Activated naive CD8-positive, alpha-beta T cell treated with anti-CD3 and anti-CD28 coated beads, Interleukin-2, amount 50 U/mL, for 24 hours (primary cell): ENCODE measurements at regions not wholly inside any gene's neighbourhood (a gene's known extent, or its start where the extent isn't known, plus 50 kb on each side); places are given as distances from the start of the nearest gene placed in this dataset.

Experiments used
- ATAC-seq: fragments of 150-1000 bp; cut with Tn5 transposase; one replicate; pipeline ENCODE4 v1.10.0; 2021
- DNase-seq: peaks from one replicate; pipeline ENCODE4 v3.0.0; 2021
- H3K27ac Mint-ChIP-seq: one replicate; pipeline ENCODE4 v1.8.0; 2021; ENCODE audit warnings: mild to moderate bottlenecking, mixed read lengths
- H3K27me3 Mint-ChIP-seq: one replicate; pipeline ENCODE4 v1.8.0; 2021; ENCODE audit warnings: mixed read lengths
- H3K36me3 Mint-ChIP-seq: one replicate; pipeline ENCODE4 v1.8.0; 2021; ENCODE audit warnings: low read depth, mixed read lengths
- H3K4me1 Mint-ChIP-seq: one replicate; pipeline ENCODE4 v1.8.0; 2021; ENCODE audit warnings: mixed read lengths
- H3K4me3 Mint-ChIP-seq: one replicate; pipeline ENCODE4 v1.8.0; 2021; ENCODE audit warnings: mild to moderate bottlenecking, moderate library complexity, mixed read lengths
- H3K9me3 Mint-ChIP-seq: one replicate; pipeline ENCODE4 v1.8.0; 2021; ENCODE audit warnings: mixed read lengths

DNA sequence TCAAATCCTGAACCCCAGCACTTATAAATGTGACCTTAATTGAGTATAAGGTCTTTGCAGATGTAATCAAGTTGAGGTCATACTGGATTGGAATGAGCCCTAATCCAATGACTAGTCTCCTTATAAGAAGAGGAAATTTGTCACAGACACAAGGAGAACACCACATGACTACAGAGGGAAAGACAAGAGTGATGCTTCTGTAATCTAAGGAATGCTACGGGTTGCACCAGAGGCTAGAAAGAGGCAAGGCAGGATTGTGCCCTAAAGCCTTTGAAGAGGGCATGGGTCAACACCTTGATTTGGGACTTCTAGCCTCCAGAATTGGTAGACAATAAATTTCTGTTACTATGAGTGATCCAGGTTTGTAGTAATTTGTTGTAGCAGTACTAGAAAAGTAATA is 135.0 kb downstream of the FOXG1 start:
- Mint-ChIP-seq H3K4me3 (no peak overlapping the region), H3K36me3 (no peaks in the 10 kb centered on the region), H3K4me1 (no peaks in the 10 kb centered on the region), H3K27ac (no peak overlapping the region), H3K27me3 (no peaks in the 10 kb centered on the region), H3K9me3 (no peaks in the 10 kb centered on the region)
- DNase-seq, result no peak
- no peak for ATAC-seq

DNA sequence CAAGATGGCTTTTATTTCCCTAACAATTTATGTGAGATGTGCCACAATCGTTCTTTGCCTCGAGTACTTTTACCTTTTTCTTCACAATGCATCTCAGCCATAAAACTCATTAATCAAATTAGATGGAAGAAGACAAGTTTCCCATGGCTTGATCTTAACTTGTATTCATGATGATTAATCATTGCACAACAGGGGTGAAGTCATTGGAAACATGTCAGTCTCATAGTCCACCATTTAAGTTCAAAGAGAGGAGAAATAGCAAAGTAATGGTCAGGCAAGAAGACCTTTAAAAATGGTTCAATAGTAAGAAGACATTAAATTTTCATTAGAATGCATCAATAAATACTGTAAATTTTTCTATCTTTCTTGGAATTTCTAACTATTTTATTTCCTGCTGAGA is 136.3 kb downstream of the FOXG1 start:
- Mint-ChIP-seq H3K4me1 (no peaks in the 10 kb centered on the region), H3K36me3 (no peaks in the 10 kb centered on the region), H3K27ac (no peak overlapping the region), H3K27me3 (no peaks in the 10 kb centered on the region), H3K4me3 (no peak overlapping the region), H3K9me3 (peaks cover 4% of the 10 kb centered on the region)
- DNase-seq, result no peak
- ATAC-seq, result no peak

DNA sequence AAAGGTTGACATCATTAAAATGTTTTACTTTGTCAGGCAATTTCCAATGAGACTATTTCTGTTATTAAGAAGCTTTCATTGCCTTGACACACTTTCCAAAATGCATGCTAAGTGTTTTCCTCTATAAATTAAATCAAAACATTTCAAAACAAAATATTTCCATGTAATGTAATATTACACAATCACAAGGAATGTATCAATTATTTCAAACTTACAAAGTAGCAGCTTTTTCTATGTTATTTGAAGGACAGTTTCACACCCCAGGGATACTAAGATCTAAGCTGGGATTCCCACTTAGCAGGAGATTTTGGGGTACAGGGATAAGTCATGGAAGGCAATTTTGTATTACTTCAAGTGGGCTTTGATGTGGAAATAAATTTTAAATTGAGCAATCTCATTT is 144.9 kb downstream of the FOXG1 start:
- no peaks in the 10 kb centered on the region for H3K27me3 Mint-ChIP-seq
- ATAC-seq (no peak), DNase-seq (no peak)
- H3K4me3 Mint-ChIP-seq, result no peak overlapping the region
- H3K36me3 Mint-ChIP-seq, result no peaks in the 10 kb centered on the region
- H3K9me3 Mint-ChIP-seq, result peaks cover 18% of the 10 kb centered on the region
- no peaks in the 10 kb centered on the region for H3K4me1 Mint-ChIP-seq
- H3K27ac Mint-ChIP-seq, result no peak overlapping the region

DNA sequence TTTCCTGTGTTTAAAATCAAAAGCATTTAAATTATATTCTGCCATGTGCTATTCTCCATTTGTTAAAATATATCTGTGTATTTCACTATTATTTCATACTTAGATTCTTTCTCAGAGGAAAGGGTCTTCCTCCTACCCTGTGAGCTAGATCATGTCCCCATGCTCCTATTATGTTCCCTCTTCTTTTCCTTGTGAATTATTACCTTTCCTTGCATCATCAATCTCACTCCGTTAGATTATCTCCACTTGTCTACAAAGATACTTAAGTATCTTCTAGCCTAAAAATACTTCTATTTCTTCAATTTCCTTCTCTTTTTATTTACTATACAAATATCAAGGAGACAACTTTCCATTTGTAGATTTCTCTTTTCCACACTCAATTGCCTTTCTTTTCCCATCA is 146.5 kb downstream of the FOXG1 start:
- DNase-seq (no peak), ATAC-seq (no peak)
- Mint-ChIP-seq H3K27me3 (no peaks in the 10 kb centered on the region), H3K4me3 (no peak overlapping the region), H3K9me3 (peaks cover 17% of the 10 kb centered on the region), H3K27ac (no peak overlapping the region), H3K4me1 (no peaks in the 10 kb centered on the region), H3K36me3 (no peaks in the 10 kb centered on the region)

DNA sequence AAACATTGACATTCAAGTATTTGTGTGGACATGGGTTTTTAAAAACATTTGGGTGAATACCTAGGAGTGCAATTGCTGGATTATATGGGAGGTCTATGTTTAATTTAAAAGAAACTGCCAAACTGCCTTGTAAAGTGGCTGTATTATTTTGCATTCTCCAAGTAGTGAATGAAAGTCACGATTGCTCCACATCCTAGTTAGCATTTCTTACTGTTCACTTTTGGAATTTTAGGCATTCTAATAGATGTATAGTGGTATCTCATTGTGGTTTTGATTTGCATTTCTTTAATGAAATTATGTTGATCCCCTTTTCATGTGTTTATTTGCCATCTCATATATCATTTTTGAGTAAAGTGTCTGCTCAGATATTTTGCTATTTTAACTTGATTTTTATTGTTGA is 159.5 kb downstream of the FOXG1 start:
- Mint-ChIP-seq H3K36me3 (no peaks in the 10 kb centered on the region), H3K4me1 (no peaks in the 10 kb centered on the region), H3K9me3 (peaks cover 14% of the 10 kb centered on the region), H3K27ac (no peak overlapping the region), H3K27me3 (no peaks in the 10 kb centered on the region), H3K4me3 (no peak overlapping the region)
- ATAC-seq (no peak), DNase-seq (no peak)

DNA sequence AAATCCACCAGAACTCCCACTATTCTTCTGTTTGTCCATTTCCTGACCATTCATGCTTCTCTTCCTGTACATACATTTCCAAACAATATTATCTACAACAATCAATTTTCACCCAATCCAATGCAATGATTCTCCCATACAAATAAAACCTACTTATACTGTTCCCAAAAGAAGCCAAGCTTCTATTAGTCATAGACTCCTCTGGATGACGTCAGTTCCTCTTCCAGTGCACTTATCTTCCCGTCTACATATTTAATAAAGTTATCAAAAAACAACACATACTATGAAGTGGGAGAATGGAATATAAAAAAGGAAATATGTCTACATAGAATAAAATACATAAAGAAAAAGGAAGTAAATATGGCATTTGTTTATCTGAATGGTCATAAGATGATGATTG is 165.4 kb downstream of the FOXG1 start:
- Mint-ChIP-seq H3K36me3 (no peaks in the 10 kb centered on the region), H3K27me3 (no peaks in the 10 kb centered on the region)

DNA sequence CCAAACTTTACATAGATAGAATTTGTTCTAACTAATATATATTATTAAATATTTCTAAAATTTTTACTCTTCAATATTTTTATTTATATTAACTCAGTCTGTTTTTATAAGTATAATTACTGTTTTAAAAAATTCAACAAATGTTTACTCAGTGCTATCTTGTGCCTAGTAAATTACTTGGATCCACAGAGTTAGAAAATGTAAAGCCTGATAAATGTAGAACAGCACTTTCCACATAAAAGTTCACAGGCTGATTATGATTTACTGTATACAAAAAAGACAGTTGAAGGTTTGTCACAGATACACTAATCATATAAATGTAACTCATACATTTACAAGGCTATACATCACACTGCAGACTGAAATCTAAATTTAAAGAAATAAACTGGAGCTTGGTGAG is 170.0 kb downstream of the FOXG1 start:
- no peaks in the 10 kb centered on the region for H3K4me1 Mint-ChIP-seq
- no peaks in the 10 kb centered on the region for H3K27me3 Mint-ChIP-seq
- H3K9me3 Mint-ChIP-seq, result peaks cover 23% of the 10 kb centered on the region
- H3K4me3 Mint-ChIP-seq, result no peak overlapping the region
- DNase-seq, result no peak
- H3K27ac Mint-ChIP-seq, result no peak overlapping the region
- no peak for ATAC-seq
- H3K36me3 Mint-ChIP-seq, result no peaks in the 10 kb centered on the region

More for the DNA sequence above, 165.4 kb downstream of the FOXG1 start:
- DNase-seq, result no peak
- Mint-ChIP-seq H3K4me1 (no peaks in the 10 kb centered on the region), H3K9me3 (peaks cover 26% of the 10 kb centered on the region), H3K27ac (no peak overlapping the region), H3K4me3 (no peak overlapping the region)
- ATAC-seq, result no peak

DNA sequence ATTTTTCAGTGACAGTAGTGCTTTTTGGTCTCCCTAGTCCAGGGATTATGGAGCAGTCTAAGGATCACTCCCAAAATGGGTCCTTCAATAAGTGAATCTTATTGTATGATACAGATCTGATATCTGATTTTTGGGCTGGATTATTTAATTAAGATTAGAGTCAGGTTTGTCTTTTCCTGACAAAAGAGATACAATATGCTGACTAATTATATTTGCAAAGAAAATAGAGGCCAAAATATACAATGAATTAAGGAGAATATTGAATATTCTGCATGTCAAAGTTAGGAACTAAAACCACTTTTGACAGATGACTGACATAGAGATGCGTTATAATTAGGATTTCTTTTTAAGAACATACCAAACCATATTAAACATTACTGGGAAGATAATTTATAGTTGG is 175.2 kb downstream of the FOXG1 start:
- no peak overlapping the region for H3K4me3 Mint-ChIP-seq
- no peak for DNase-seq
- no peak overlapping the region for H3K27ac Mint-ChIP-seq
- H3K9me3 Mint-ChIP-seq, result peaks cover 19% of the 10 kb centered on the region
- ATAC-seq, result no peak
- no peaks in the 10 kb centered on the region for H3K4me1 Mint-ChIP-seq
- no peaks in the 10 kb centered on the region for H3K36me3 Mint-ChIP-seq
- no peaks in the 10 kb centered on the region for H3K27me3 Mint-ChIP-seq

DNA sequence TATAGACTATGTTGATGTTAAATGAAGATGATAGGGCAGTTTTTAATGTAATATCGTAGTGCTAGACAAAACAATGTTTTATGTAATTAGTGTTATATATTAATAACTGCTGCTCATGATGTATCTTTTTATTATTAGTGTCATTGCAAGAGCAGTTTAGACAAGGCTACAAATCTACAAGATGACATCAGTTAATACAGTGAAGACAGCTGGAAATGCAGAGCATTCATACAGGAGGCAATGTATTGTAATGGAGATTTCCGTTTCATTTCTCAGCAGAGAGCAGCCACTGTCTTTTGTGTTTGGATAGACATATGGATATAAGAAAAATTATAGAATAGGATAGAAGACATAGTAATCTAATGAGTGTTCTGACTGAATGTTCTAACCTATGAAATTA is 178.0 kb downstream of the FOXG1 start:
- DNase-seq (no peak), ATAC-seq (no peak)
- Mint-ChIP-seq H3K9me3 (peaks cover 26% of the 10 kb centered on the region), H3K4me3 (no peak overlapping the region), H3K4me1 (no peaks in the 10 kb centered on the region), H3K36me3 (no peaks in the 10 kb centered on the region), H3K27ac (no peak overlapping the region), H3K27me3 (no peaks in the 10 kb centered on the region)

DNA sequence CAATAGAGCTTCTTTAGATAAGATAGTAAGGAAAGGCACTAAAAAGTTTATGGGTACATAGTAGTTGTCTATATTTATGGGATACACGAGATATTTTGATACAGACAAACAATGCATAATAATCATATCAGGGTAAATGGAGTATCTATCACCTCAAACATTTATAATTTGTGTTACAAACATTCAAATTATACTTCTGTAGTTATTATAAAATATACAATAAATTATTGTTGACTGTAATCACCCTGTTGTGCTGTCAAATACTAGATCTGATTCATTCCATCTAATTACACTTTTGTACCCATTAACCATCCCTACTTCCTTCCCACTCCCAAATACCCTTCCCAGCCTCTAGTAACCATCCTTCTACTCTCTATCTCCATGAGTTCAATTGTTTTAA is 179.7 kb downstream of the FOXG1 start:
- no peak overlapping the region for H3K27ac Mint-ChIP-seq
- H3K27me3 Mint-ChIP-seq, result no peaks in the 10 kb centered on the region
- DNase-seq, result no peak
- H3K9me3 Mint-ChIP-seq, result peaks cover 26% of the 10 kb centered on the region
- ATAC-seq, result no peak
- H3K36me3 Mint-ChIP-seq, result no peaks in the 10 kb centered on the region
- H3K4me3 Mint-ChIP-seq, result no peak overlapping the region
- no peaks in the 10 kb centered on the region for H3K4me1 Mint-ChIP-seq

DNA sequence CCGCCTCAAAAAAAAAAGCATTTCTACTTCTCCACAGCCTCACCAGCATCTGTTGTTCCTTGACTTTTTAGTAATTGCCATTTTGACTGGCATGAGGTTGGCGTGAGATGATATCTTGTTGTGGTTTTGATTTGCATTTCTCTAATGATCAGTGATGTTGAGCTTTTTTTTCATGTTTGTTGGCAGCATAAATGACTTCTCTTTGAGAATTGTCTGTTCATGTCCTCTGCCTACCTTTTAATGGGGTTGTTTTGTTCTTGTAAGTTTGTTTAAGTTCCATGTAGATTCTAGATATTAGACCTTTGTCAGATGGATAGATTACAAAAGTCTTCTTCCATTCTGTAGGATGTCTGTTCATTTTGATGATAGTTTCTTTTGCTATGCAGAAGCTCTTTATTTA is 182.9 kb downstream of the FOXG1 start:
- peaks cover 10% of the 10 kb centered on the region for H3K9me3 Mint-ChIP-seq
- ATAC-seq (no peak), DNase-seq (no peak)
- no peak overlapping the region for H3K27ac Mint-ChIP-seq
- no peaks in the 10 kb centered on the region for H3K4me1 Mint-ChIP-seq
- H3K27me3 Mint-ChIP-seq, result no peaks in the 10 kb centered on the region
- H3K36me3 Mint-ChIP-seq, result no peaks in the 10 kb centered on the region
- H3K4me3 Mint-ChIP-seq, result no peak overlapping the region

DNA sequence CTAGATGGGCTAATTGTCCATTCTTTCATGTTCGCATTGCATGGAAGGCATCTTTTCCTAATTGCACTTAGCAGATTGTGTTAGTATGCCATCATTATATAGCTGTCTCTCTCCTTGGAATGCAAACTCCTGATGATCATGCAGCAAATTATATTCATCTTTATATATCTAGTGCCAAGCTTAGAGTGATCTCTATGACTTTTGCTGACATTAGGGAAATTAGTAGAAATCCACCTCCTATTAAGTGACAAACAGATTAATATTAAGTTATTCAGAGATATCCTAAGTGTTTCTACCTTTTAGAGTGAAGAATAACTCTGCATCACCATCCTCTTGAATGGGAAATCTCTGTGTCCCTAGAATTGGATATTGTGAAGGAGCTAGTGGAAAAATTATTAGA is 185.6 kb downstream of the FOXG1 start:
- peaks cover 10% of the 10 kb centered on the region for H3K9me3 Mint-ChIP-seq
- DNase-seq, result no peak
- no peak for ATAC-seq
- no peaks in the 10 kb centered on the region for H3K36me3 Mint-ChIP-seq
- H3K27ac Mint-ChIP-seq, result no peak overlapping the region
- no peaks in the 10 kb centered on the region for H3K27me3 Mint-ChIP-seq
- no peaks in the 10 kb centered on the region for H3K4me1 Mint-ChIP-seq
- H3K4me3 Mint-ChIP-seq, result no peak overlapping the region

DNA sequence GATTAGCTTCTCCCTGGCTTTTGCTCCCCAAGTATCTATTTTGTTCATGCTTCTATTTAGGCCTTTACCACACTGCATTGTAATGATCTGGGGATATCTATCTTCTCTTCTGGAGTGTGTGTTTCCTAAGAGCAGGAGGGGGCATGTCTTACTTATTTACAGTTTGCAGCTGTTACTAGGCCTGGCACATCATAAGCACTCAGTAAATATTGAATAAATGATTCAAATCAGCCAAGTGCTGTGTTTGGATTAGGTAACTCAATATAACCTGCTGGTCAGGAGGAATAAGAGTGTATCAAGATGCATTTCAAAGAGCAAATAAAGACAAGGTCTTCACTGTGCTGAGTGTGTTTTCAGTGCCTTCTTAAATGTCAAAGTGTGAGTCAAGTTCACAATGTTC is 186.1 kb downstream of the FOXG1 start:
- no peaks in the 10 kb centered on the region for H3K4me1 Mint-ChIP-seq
- H3K27me3 Mint-ChIP-seq, result no peaks in the 10 kb centered on the region
- H3K36me3 Mint-ChIP-seq, result no peaks in the 10 kb centered on the region
- peaks cover 5% of the 10 kb centered on the region for H3K9me3 Mint-ChIP-seq
- H3K4me3 Mint-ChIP-seq, result no peak overlapping the region
- H3K27ac Mint-ChIP-seq, result no peak overlapping the region
- ATAC-seq (no peak), DNase-seq (no peak)

DNA sequence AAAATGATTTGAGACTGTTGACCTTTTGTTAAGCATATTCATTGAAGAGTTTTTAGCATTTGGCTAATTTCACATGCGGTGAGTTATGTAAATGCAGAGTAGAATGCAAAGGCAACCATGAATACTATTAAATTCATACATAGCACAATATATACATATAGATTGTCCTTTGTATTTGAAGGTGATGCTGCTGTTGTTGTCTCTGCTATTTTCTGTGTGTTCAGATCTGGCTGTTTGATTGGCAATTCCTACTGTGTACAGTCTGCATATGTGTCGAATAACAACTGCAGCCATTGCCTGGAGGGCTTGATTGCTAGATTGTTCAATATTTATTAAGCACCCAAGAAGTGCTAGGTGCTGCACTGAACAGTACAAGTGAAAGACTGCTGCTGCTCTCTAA is 187.4 kb downstream of the FOXG1 start:
- ATAC-seq (no peak), DNase-seq (no peak)
- H3K27ac Mint-ChIP-seq, result no peak overlapping the region
- H3K36me3 Mint-ChIP-seq, result no peaks in the 10 kb centered on the region
- no peaks in the 10 kb centered on the region for H3K4me1 Mint-ChIP-seq
- no peaks in the 10 kb centered on the region for H3K27me3 Mint-ChIP-seq
- peaks cover 9% of the 10 kb centered on the region for H3K9me3 Mint-ChIP-seq
- H3K4me3 Mint-ChIP-seq, result no peak overlapping the region

DNA sequence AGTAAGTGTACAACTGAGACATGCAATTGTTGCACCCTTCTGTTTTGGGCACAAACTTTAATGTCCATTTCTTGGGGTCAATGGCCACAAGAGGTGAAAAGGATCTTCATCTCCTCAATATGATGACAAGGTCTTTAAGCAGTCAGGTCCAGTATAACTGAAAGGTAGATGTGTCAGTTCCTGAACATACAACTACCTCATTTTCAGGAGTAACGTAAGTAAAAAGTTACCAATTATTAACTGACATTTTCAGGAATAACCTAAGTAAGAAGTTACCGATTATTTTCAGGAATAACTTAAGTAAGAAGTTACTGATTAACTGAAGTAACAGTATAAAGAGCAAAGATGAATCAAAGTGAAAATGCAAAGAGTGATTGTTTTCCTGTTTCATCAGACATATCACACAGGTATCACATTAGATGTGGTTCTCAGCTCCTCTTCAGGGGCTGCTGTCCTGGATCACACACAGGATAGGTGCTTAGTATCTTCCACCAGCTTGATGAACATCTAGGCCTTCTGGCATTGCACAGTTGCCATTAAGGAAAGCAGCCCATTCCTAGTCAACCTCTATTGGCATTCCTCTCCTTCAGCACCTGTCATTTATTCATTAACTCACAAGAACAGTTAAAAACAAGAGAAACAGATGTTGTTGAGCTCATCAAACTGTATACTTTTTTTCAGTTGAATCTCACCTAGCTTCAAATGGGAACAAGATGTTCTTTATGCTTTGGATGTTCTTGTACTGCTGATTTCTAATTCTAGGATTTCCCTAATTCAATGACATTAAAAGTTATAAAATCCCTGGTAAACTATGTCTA is 200.0 kb downstream of the FOXG1 start:
- peaks cover 8% of the 10 kb centered on the region for H3K9me3 Mint-ChIP-seq
- H3K36me3 Mint-ChIP-seq, result no peaks in the 10 kb centered on the region
- no peak overlapping the region for H3K27ac Mint-ChIP-seq
- H3K4me1 Mint-ChIP-seq, result no peaks in the 10 kb centered on the region
- H3K27me3 Mint-ChIP-seq, result no peaks in the 10 kb centered on the region
- ATAC-seq (no peak), DNase-seq (no peak)
- H3K4me3 Mint-ChIP-seq, result no peak overlapping the region

DNA sequence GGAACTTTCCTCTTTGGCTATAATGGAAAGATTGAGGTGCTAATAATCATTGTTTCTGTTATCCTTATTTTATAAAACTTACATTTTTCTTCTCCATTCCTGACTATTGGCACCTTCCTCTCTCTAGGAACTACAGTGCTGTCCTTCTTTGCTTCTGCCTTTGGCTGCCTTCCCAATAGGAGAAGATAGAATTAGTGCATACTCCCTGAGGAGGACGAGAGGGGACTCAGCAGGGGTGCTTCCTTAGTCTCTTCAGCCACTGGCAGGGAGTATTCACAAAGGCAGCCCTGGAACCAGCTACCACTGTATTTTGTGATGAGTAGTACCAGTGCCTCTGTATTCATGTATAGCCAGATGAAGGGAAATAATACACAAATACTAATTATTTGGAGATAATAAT is 208.5 kb downstream of the FOXG1 start:
- H3K27me3 Mint-ChIP-seq, result no peaks in the 10 kb centered on the region
- H3K27ac Mint-ChIP-seq, result no peak overlapping the region
- no peaks in the 10 kb centered on the region for H3K4me1 Mint-ChIP-seq
- ATAC-seq (no peak), DNase-seq (no peak)
- no peak overlapping the region for H3K4me3 Mint-ChIP-seq
- H3K9me3 Mint-ChIP-seq, result peaks cover 11% of the 10 kb centered on the region
- no peaks in the 10 kb centered on the region for H3K36me3 Mint-ChIP-seq
